ENCODE measurements at regions not wholly inside any gene's neighbourhood (a gene's known extent, or its start where the extent isn't known, plus 50 kb on each side); places are given as distances from the start of the nearest gene placed in this dataset.
A peak's percentile ranks its signal among the peaks of the same experiment; 100 is the strongest.

DNA sequence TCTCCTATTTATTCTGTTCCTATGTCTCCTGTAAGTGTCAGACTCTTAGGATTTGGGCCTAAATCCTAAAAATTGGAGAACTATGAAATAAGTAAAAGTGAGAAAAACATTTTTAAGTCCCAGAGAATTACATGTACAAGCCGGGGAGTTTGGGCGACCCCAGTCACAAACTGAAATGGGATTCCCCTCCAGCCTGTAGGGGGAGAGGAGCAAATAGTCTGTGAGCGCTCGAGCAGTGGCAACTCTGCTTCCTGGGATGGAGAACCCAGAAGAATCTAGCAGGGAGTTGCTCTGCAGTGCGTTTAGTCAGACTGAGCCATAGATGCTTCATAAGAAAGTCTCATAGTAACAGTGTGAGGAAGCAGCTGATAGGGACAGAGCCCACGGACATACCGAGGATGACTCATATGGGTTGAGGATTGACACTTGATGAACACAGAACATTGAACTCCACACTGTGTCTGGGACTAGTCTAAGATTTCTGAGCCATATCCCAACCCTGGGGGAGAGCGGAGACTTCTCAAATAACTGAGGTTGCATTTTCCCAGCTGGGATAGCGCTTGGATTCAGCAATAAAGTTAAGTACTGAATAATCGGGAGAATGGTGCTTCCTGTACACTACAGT is 437.2 kb downstream of the BCKDHB start:
- TF ChIP-seq, protein P1, sequence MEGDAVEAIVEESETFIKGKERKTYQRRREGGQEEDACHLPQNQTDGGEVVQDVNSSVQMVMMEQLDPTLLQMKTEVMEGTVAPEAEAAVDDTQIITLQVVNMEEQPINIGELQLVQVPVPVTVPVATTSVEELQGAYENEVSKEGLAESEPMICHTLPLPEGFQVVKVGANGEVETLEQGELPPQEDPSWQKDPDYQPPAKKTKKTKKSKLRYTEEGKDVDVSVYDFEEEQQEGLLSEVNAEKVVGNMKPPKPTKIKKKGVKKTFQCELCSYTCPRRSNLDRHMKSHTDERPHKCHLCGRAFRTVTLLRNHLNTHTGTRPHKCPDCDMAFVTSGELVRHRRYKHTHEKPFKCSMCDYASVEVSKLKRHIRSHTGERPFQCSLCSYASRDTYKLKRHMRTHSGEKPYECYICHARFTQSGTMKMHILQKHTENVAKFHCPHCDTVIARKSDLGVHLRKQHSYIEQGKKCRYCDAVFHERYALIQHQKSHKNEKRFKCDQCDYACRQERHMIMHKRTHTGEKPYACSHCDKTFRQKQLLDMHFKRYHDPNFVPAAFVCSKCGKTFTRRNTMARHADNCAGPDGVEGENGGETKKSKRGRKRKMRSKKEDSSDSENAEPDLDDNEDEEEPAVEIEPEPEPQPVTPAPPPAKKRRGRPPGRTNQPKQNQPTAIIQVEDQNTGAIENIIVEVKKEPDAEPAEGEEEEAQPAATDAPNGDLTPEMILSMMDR (IDR thresholded peaks at IDR 0.05; ENCODE audit: insufficient read depth, low read length, poor library complexity, severe bottlenecking) = no peak
- peak; percentile 25 for DNase-seq (ENCODE audit: low read depth)
- no peaks in the 10 kb centered on the region for H3K36me3 ChIP-seq (ENCODE audit: control insufficient read depth, insufficient read depth, low read length)
- H3K27me3 ChIP-seq (ENCODE audit: control insufficient read depth, insufficient read depth, low read length) = no peaks in the 10 kb centered on the region
- H3K4me3 ChIP-seq (ENCODE audit: low read depth, low read length) = no peak overlapping the region

DNA sequence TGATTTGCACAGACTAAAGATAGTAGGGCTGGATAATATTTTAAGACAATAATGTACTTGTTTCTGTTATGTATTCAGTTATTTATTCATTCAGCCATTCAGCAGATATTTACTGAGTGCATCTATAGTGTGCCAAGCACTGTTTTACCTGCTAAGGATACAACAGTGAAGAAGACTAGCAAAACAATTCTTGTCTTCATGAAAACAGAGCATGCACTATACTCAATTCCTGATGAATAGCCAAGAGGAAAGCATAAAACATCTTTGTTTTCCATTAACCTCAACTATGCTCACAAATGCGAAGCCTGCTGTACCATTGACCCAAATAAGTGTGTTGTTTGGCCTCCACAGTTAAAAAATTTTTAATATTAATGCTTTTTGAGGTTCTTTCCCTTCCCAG is 436.7 kb downstream of the BCKDHB start:
- H3K36me3 ChIP-seq (ENCODE audit: control insufficient read depth, insufficient read depth, low read length) = no peaks in the 10 kb centered on the region
- no peak overlapping the region for H3K4me3 ChIP-seq (ENCODE audit: low read depth, low read length)
- TF ChIP-seq, protein P1 (IDR thresholded peaks at IDR 0.05; ENCODE audit: insufficient read depth, low read length, poor library complexity, severe bottlenecking) = no peak
- no peaks in the 10 kb centered on the region for H3K27me3 ChIP-seq (ENCODE audit: control insufficient read depth, insufficient read depth, low read length)
- DNase-seq (ENCODE audit: low read depth) = no peak

DNA sequence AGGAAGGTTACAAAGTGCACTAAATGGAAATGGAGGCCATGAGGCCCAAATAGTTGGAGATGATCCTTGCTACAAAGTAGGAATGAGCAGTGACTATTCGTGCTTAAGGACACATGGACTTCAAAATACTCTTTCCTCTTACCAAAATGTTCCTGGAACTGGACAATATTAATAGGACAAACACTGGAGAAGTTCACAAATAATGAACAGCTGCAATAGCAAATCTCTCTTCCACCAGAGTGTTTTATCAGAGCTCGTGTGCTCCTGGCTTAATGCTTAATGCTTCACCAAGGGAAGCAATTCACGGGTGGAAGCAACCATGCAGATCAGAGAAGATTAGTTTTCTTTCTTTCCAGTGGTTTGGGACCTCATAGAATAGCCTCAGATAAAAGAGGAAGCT is 435.4 kb downstream of the BCKDHB start:
- Histone ChIP-seq H3K36me3 (ENCODE audit: control insufficient read depth, insufficient read depth, low read length) (no peaks in the 10 kb centered on the region), H3K4me3 (ENCODE audit: low read depth, low read length) (no peak overlapping the region), H3K27me3 (ENCODE audit: control insufficient read depth, insufficient read depth, low read length) (no peaks in the 10 kb centered on the region)
- DNase-seq (ENCODE audit: low read depth) = no peak
- TF ChIP-seq, protein P1 (IDR thresholded peaks at IDR 0.05; ENCODE audit: insufficient read depth, low read length, poor library complexity, severe bottlenecking) = no peak

DNA sequence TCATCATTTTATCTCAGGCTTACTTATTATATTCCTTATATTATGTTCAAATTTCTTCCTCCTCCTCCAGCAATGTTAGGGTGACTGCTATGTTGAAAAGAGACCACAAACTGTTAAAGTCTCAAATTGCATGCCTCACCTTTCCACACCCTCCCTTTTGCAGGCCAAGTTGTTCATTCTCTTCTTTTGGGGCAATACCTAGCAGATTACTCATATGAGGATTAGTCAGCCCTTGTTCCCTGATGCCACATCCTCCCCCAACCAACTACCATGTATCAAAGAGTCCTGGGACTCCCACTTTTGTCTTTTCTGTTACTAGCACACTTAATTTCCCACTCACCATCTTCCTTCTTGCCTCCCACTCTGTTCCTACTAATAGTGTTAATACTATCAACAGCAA is 434.7 kb downstream of the BCKDHB start:
- Histone ChIP-seq H3K36me3 (ENCODE audit: control insufficient read depth, insufficient read depth, low read length) (no peaks in the 10 kb centered on the region), H3K27me3 (ENCODE audit: control insufficient read depth, insufficient read depth, low read length) (no peaks in the 10 kb centered on the region), H3K4me3 (ENCODE audit: low read depth, low read length) (no peak overlapping the region)
- peak; percentile 78 for DNase-seq (ENCODE audit: low read depth)
- TF ChIP-seq, protein P1 (IDR thresholded peaks at IDR 0.05; ENCODE audit: insufficient read depth, low read length, poor library complexity, severe bottlenecking) = no peak

DNA sequence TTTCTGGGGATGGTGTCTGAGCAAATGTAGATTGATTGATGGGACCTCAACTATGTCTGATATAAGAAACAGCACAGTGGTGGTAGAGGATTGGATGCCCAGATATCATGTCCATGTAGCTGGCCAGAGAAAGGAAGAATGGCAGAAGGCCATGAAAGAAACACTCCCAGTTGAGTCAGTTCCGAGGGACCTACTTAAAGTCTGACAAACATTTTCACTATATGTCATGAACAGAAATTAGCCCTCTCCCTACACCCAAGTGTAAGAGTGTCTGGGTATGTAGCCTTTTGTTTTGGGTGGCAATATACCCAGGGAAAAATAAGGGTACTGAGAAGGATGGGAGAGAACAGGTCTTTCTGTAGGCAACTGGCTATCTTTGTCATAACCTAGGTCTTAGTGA is 434.2 kb downstream of the BCKDHB start:
- Histone ChIP-seq H3K36me3 (ENCODE audit: control insufficient read depth, insufficient read depth, low read length) (no peaks in the 10 kb centered on the region), H3K4me3 (ENCODE audit: low read depth, low read length) (no peak overlapping the region), H3K27me3 (ENCODE audit: control insufficient read depth, insufficient read depth, low read length) (no peaks in the 10 kb centered on the region)
- DNase-seq (ENCODE audit: low read depth) = no peak
- TF ChIP-seq, protein P1 (IDR thresholded peaks at IDR 0.05; ENCODE audit: insufficient read depth, low read length, poor library complexity, severe bottlenecking) = no peak
